22Rv1 (cell line): ENCODE measurements at regions not wholly inside any gene's neighbourhood (a gene's known extent, or its start where the extent isn't known, plus 50 kb on each side); places are given as distances from the start of the nearest gene placed in this dataset.

Experiments used
- H3K27ac ChIP-seq: fragments of 450-650 bp; 2 replicates; pipeline ENCODE4 v1.5.1; 2017
- ZFX ChIP-seq: fragments of 450-650 bp; IDR thresholded peaks from 2 replicates; pipeline ENCODE4 v1.6.1; 2017; ENCODE audit warnings: antibody characterized with exemption, borderline replicate concordance
- TF ChIP-seq, protein P1 (sequence below): fragments of 450-650 bp; IDR thresholded peaks from 2 replicates; pipeline ENCODE4 v1.5.1; 2017; ENCODE audit warnings: mild to moderate bottlenecking

DNA sequence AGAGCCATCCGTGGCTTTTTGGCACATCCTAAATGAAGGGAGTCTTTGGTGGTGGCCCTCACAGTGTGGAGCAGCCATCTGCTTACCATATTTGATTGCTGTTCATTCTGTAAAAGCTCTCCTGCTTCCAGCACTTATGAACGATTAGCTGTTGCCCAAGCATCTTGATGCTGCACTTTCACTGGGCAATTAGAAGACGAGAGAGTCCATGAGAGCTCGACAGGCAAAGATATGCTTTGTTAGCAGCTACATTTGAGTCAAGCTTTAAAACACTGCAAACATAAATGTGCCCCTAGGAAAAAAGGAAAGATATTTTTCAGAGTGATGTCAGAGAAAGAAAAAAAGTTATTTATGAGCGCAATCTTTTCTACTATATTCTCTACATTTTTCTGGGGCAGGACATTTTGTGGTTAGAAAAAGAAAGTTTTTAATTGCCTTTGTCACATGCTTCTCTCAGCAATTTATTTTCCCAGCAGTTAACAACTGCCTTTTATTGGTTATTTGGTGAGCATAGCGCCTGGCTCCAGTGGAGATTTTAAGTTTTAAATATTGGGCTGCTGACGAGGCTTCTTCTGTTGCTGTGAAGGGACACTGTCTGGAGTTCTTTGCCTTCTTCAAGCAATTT is 468.4 kb downstream of the C3orf38 start:
- H3K27ac ChIP-seq, result peak overlapping the region; percentile 44
- TF ChIP-seq, protein P1, sequence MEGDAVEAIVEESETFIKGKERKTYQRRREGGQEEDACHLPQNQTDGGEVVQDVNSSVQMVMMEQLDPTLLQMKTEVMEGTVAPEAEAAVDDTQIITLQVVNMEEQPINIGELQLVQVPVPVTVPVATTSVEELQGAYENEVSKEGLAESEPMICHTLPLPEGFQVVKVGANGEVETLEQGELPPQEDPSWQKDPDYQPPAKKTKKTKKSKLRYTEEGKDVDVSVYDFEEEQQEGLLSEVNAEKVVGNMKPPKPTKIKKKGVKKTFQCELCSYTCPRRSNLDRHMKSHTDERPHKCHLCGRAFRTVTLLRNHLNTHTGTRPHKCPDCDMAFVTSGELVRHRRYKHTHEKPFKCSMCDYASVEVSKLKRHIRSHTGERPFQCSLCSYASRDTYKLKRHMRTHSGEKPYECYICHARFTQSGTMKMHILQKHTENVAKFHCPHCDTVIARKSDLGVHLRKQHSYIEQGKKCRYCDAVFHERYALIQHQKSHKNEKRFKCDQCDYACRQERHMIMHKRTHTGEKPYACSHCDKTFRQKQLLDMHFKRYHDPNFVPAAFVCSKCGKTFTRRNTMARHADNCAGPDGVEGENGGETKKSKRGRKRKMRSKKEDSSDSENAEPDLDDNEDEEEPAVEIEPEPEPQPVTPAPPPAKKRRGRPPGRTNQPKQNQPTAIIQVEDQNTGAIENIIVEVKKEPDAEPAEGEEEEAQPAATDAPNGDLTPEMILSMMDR, result no peak
- no peak for TF ChIP-seq ZFX

DNA sequence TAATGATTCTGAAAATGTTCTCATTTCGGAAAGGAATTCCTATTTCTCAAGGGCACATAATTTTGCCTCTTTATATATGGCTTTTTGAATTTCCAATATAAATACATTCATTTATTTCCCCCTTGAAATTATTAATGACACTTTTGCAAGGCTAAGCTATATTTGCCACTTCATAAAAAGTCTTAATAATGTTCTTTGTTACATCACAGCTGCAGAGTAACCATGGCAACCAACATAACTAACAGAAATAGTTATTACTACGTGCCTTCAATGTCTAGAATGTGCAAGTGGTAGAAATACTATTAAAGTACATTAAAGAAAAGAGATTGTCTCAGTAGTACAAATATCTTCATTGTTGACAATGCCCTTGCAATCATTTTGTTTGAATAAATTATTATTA is 471.8 kb downstream of the C3orf38 start:
- no peak overlapping the region for H3K27ac ChIP-seq
- TF ChIP-seq, protein P1, result no peak
- no peak for TF ChIP-seq ZFX

DNA sequence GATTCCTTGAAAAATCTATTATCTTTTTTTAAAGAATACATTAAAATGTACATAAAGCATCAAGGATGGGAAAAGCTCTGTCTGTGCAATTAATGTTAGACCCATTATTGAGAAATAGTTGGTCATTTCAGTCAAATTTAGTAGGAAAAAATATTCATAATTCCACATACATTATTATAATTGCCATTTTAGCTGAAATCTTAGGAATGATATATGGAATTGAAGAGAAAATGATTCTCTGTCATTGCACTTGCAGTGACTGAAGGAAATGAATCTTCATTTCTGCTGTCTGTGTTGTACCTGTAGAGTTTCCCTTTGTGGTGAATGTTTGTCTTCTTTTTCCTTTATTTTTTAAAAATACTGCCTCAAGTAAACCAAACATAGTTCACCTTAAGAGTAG is 473.9 kb downstream of the C3orf38 start:
- H3K27ac ChIP-seq, result no peak overlapping the region
- TF ChIP-seq ZFX, result no peak
- TF ChIP-seq, protein P1, result no peak

DNA sequence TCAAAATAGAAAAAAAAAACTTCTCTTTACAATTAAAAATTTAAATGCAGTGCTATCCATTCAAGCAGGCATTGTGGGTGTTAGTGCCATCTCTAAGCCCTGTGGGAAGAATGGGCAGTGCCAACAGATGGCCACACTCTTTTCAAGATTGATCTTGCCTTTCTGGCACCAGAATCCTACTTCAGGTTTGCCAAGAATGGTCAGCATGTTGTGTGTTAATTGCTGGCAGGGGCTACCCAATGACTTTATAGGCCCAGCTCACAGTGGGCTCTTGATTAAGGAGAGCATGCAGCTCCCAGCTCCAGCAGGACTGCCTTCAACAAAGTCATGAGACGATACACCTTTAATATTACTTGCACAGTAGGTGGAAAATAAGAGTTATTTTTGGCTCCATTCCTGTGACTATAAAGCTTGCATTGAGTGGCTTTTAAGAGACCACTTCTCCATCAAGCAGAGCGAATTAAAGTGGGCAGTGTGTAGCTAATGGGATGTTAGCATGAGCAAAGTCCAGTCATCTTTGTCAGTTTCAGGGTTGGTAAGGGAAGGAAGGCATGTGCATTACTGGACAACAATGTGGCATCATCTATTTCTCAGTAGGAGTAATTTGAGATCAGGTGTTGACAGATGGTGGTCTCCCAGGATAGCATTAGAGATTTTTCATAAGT is 476.8 kb downstream of the C3orf38 start:
- no peak overlapping the region for H3K27ac ChIP-seq
- TF ChIP-seq ZFX, result no peak
- TF ChIP-seq, protein P1, result no peak

DNA sequence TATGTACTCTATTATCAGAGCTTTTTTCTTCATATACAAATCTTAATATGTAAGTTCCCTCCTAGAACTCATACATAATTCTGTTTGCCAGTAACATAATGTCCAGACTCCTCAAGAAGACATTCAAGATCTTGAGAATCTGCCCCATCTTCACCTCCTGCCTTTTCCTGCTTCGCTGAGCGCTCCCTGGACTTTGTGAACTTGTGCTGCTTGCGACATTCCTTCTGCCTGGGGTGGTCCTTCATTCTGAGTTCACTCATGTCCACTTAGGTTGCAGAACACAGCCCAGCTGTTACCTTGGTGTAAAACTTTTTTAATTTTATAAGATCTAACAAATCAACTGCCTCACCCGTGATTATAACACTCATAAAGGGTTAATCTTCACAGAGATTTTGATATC is 478.5 kb upstream of the EPHA3 start:
- H3K27ac ChIP-seq, result no peak overlapping the region
- TF ChIP-seq, protein P1, result no peak
- no peak for TF ChIP-seq ZFX

DNA sequence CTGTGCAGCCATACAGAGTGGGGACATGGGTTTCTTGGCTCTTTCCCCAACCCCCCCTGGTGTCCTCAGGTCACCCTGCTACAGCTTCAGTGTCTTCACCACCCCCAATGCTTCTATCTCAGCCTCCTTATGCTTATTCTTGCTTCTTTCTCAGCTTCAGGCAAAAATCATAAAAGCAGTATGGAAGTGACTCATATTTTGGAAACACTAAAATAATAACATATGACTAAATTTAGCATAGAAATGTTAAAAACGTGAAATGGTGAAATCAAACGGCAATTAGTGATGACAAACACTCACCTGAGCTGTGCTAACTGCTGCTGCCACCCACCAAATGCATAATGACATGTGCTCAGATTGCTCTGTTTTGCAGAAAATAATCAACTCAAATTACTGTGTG is 475.2 kb upstream of the EPHA3 start:
- H3K27ac ChIP-seq, result no peak overlapping the region
- TF ChIP-seq, protein P1, result no peak
- TF ChIP-seq ZFX, result no peak

DNA sequence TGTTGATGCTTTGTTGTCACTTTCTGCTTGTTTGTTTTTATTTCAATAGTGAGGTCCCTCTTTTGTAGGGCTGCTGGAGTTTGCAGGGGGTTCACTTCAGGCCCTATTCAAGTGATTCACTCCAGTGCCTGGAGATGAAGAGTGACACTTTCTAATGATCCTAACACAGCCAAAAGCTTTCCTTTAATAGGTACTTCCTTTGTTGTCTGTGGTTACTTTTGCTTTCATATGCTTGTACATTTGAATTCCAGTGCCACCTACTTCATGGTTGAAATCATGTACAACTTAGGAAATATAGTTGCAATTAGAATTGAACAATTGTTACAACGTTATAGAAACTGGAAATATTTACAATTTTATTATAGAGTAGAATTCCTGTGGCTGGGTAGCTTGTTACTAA is 466.8 kb upstream of the EPHA3 start:
- H3K27ac ChIP-seq, result no peak overlapping the region
- no peak for TF ChIP-seq ZFX
